ENCODE measurements at regions not wholly inside any gene's neighbourhood (a gene's known extent, or its start where the extent isn't known, plus 50 kb on each side); places are given as distances from the start of the nearest gene placed in this dataset.

- no peak for ATAC-seq (ENCODE audit: low FRiP score in 2 of 2)
- no peak for DNase-seq
- Histone ChIP-seq H3K9me3 (no peaks in the 10 kb centered on the region), H3K36me3 (no peaks in the 10 kb centered on the region), H3K4me1 (no peaks in the 10 kb centered on the region), H3K27ac (no peak overlapping the region), H3K4me3 (no peak overlapping the region), H3K27me3 (no peaks in the 10 kb centered on the region)
- TF ChIP-seq POLR2AphosphoS5 (IDR thresholded peaks at IDR 0.05) (no peak), POLR2A (IDR thresholded peaks at IDR 0.05) (no peak), EP300 (IDR thresholded peaks at IDR 0.05) (no peak), CTCF (IDR thresholded peaks at IDR 0.05) (no peak)
- WGBS, 2 donors: 56 to 72% methylated on average over 1 of the region's 1 CpG
Measured at GRCh38 chr16:52649870-52650269, 102.9 kb upstream of the TOX3 start.

GRCh38 chr16:52647588-52647987 lies 100.6 kb upstream of the TOX3 start:
- no peaks in the 10 kb centered on the region for H3K9me3 ChIP-seq
- H3K36me3 ChIP-seq: no peaks in the 10 kb centered on the region
- no peak overlapping the region for H3K27ac ChIP-seq
- no peaks in the 10 kb centered on the region for H3K4me1 ChIP-seq
- H3K27me3 ChIP-seq: no peaks in the 10 kb centered on the region
- DNase-seq: no peak
- TF ChIP-seq CTCF (IDR thresholded peaks at IDR 0.05): no peak
- TF ChIP-seq POLR2A (IDR thresholded peaks at IDR 0.05): no peak
- no peak for TF ChIP-seq POLR2AphosphoS5 (IDR thresholded peaks at IDR 0.05)
- TF ChIP-seq EP300 (IDR thresholded peaks at IDR 0.05): no peak
- 79 to 83% methylated on average over 2 of the region's 2 CpGs for WGBS, 2 donors
- peak in 1 of 2 donors; percentile 13 for ATAC-seq (ENCODE audit: low FRiP score in 2 of 2)
- no peak overlapping the region for H3K4me3 ChIP-seq

GRCh38 chr16:52643006-52643405 lies 96.1 kb upstream of the TOX3 start:
- Histone ChIP-seq H3K27ac (no peak overlapping the region), H3K36me3 (no peaks in the 10 kb centered on the region), H3K4me3 (no peak overlapping the region), H3K9me3 (no peaks in the 10 kb centered on the region), H3K4me1 (no peaks in the 10 kb centered on the region), H3K27me3 (no peaks in the 10 kb centered on the region)
- TF ChIP-seq POLR2AphosphoS5 (IDR thresholded peaks at IDR 0.05): no peak
- no peak for TF ChIP-seq EP300 (IDR thresholded peaks at IDR 0.05)
- TF ChIP-seq POLR2A (IDR thresholded peaks at IDR 0.05): no peak
- TF ChIP-seq CTCF (IDR thresholded peaks at IDR 0.05): no peak
- 73 to 81% methylated on average over 3 of the region's 3 CpGs for WGBS, 2 donors
- ATAC-seq (ENCODE audit: low FRiP score in 2 of 2): no peak
- no peak for DNase-seq

- Histone ChIP-seq H3K4me3 (no peak overlapping the region), H3K27me3 (no peaks in the 10 kb centered on the region), H3K36me3 (no peaks in the 10 kb centered on the region), H3K4me1 (no peaks in the 10 kb centered on the region), H3K9me3 (peaks cover 0 to 9% (median 2%) of the 10 kb centered on the region in 4 donors), H3K27ac (no peak overlapping the region)
- ATAC-seq (ENCODE audit: low FRiP score in 2 of 2): no peak
- no peak for DNase-seq
- TF ChIP-seq CTCF (IDR thresholded peaks at IDR 0.05): no peak
- TF ChIP-seq EP300 (IDR thresholded peaks at IDR 0.05): no peak
- TF ChIP-seq POLR2A (IDR thresholded peaks at IDR 0.05): no peak
- TF ChIP-seq POLR2AphosphoS5 (IDR thresholded peaks at IDR 0.05): no peak
- WGBS, 2 donors: 75 to 77% methylated on average over 5 of the region's 5 CpGs
Measured at GRCh38 chr16:52634528-52634927, 87.6 kb upstream of the TOX3 start.

GRCh38 chr16:52634104-52634503 lies 87.2 kb upstream of the TOX3 start:
- no peaks in the 10 kb centered on the region for H3K27me3 ChIP-seq
- no peaks in the 10 kb centered on the region for H3K4me1 ChIP-seq
- DNase-seq (no peak), ATAC-seq (ENCODE audit: low FRiP score in 2 of 2) (no peak)
- peaks cover 0 to 9% (median 2%) of the 10 kb centered on the region in 4 donors for H3K9me3 ChIP-seq
- no peak for TF ChIP-seq POLR2A (IDR thresholded peaks at IDR 0.05)
- no peak for TF ChIP-seq EP300 (IDR thresholded peaks at IDR 0.05)
- TF ChIP-seq CTCF (IDR thresholded peaks at IDR 0.05): no peak
- no peak for TF ChIP-seq POLR2AphosphoS5 (IDR thresholded peaks at IDR 0.05)
- no peak overlapping the region for H3K27ac ChIP-seq
- 62 to 68% methylated on average over 3 of the region's 3 CpGs for WGBS, 2 donors
- no peak overlapping the region for H3K4me3 ChIP-seq
- no peaks in the 10 kb centered on the region for H3K36me3 ChIP-seq
